HepG2 (cell line): ENCODE measurements at regions not wholly inside any gene's neighbourhood (a gene's known extent, or its start where the extent isn't known, plus 50 kb on each side); places are given as distances from the start of the nearest gene placed in this dataset.

Source experiments
- ATAC-seq: fragments of 200-7000 bp; cut with Tn5 transposase; 3 replicates; pipeline ENCODE4 v1.9.1; 2020; ENCODE audit warnings: mild to moderate bottlenecking, moderate library complexity
- BruUV-seq: library from RNA; stranded (reverse); fragments of 400-500 nt; replicated peaks from 2 replicates; lab custom pipeline; 2021; lab: Mats Ljungman, UMichigan
- CTCF ChIA-PET: fragments of 300-600 bp; formaldehyde crosslinking; extraction: SDS; loops from one replicate; lab custom pipeline; 2021; ENCODE audit warnings: low total read pairs, inconsistent platforms, low intra/inter-chr PET ratio; lab: Yijun Ruan, JAX
- POLR2A ChIA-PET: fragments of 350-600 bp; sonication (Branson Sonifier 250); formaldehyde crosslinking; loops from one replicate; lab custom pipeline; 2020; ENCODE audit warnings: antibody characterized with exemption, inconsistent platforms; lab: Yijun Ruan, JAX
- DNase-seq: peaks from one replicate; pipeline ENCODE4 v3.0.0-alpha.2; 2015; ENCODE audit warnings: low spot score
- FAIRE-seq: peaks from 3 replicates; lab custom pipeline; 2011; peaks lifted over from hg19 to GRCh38; lab: Jason Lieb, UNC
- H2AFZ ChIP-seq: one replicate; pipeline ENCODE4 v1.6.1; 2011; ENCODE audit warnings: low read length, inconsistent platforms
- H3K27ac ChIP-seq: fragments of 300-600 bp; 3 replicates; pipeline ENCODE4 v1.8.0; 2011; ENCODE audit warnings: mixed run types, mild to moderate bottlenecking, mixed read lengths, low read length, inconsistent platforms; ENCODE audit not compliant: insufficient read depth; ENCODE audit errors: extremely low read length
- H3K27me3 ChIP-seq, 2 experiments: fragments of 200-600 bp in 1 of 2; 2 replicates in 1 of 2; 3 replicates in 1 of 2; pipeline versions ENCODE4 v1.6.0 to v1.8.0; 2011; ENCODE audit warnings: low read length in 2 of 2, mild to moderate bottlenecking in 2 of 2, moderate library complexity in 2 of 2, inconsistent platforms in 1 of 2; ENCODE audit not compliant: insufficient read depth in 2 of 2, control insufficient read depth in 1 of 2
- H3K36me3 ChIP-seq, 2 experiments: fragments of 200-600 bp in 1 of 2; replicated peaks in 1 of 2; 2 replicates in 1 of 2; 3 replicates in 1 of 2; pipeline versions ENCODE4 v1.5.1 to v1.8.0; 2011; ENCODE audit warnings: low read length in 2 of 2, inconsistent platforms in 1 of 2; ENCODE audit not compliant: insufficient read depth in 2 of 2, control insufficient read depth in 1 of 2
- H3K4me1 ChIP-seq: 2 replicates; pipeline ENCODE4 v1.5.1; 2012; ENCODE audit warnings: low read length, inconsistent platforms; ENCODE audit not compliant: insufficient read depth
- H3K4me2 ChIP-seq: 2 replicates; pipeline ENCODE4 v1.6.0; 2011; ENCODE audit warnings: low read depth, low read length, inconsistent platforms
- H3K4me3 ChIP-seq, 3 experiments: fragments of 200-600 bp in 1 of 3; sonication (generic), shearing (Covaris generic) in 1 of 3; replicated peaks in 1 of 3; 2 replicates each; pipeline ENCODE4 v1.5.1; 2011 to 2016; ENCODE audit warnings: low read length in 3 of 3, inconsistent platforms in 2 of 3, low read depth in 2 of 3, mild to moderate bottlenecking in 2 of 3, control low read depth in 1 of 3, mixed read lengths in 1 of 3; ENCODE audit not compliant: insufficient read depth in 1 of 3
- H3K79me2 ChIP-seq: one replicate; pipeline ENCODE4 v1.6.1; 2011; ENCODE audit warnings: low read length, inconsistent platforms; ENCODE audit not compliant: insufficient read depth
- H3K9ac ChIP-seq: 2 replicates; pipeline ENCODE4 v1.6.0; 2011; ENCODE audit warnings: mild to moderate bottlenecking, low read depth, low read length, inconsistent platforms; ENCODE audit not compliant: insufficient read depth
- H3K9me3 ChIP-seq: 2 replicates; pipeline ENCODE4 v1.5.1; 2012; ENCODE audit warnings: mild to moderate bottlenecking, low read length
- H4K20me1 ChIP-seq: 2 replicates; pipeline ENCODE4 v1.6.0; 2011; ENCODE audit warnings: inconsistent platforms, mild to moderate bottlenecking, low read length, moderate library complexity; ENCODE audit not compliant: insufficient read depth
- EHMT2 ChIP-seq: fragments of 200-600 bp; sonication (generic); IDR thresholded peaks from 2 replicates; pipeline ENCODE4 v1.7.0; 2017; ENCODE audit warnings: antibody characterized with exemption, low read depth, low read length, borderline replicate concordance
- JUN ChIP-seq: sonication (generic); formaldehyde crosslinking; IDR thresholded peaks from 2 replicates; pipeline ENCODE4 v1.4.0; 2020; ENCODE audit warnings: mild to moderate bottlenecking, missing genetic modification reagents
- MLLT10 ChIP-seq: sonication (generic); formaldehyde crosslinking; IDR thresholded peaks from 2 replicates; pipeline ENCODE4 v1.4.0; 2020; ENCODE audit warnings: missing genetic modification reagents
- NFAT5 ChIP-seq: sonication (generic); formaldehyde crosslinking; IDR thresholded peaks from 2 replicates; pipeline ENCODE4 v1.4.0; 2020; ENCODE audit warnings: missing genetic modification reagents
- RFXANK ChIP-seq: IDR thresholded peaks from 2 replicates; pipeline ENCODE4 v1.6.1; 2016
- ZBED4 ChIP-seq: sonication (generic); formaldehyde crosslinking; IDR thresholded peaks from 2 replicates; pipeline ENCODE4 v1.4.0; 2020; ENCODE audit warnings: missing genetic modification reagents, borderline replicate concordance
- ZNF430 ChIP-seq: sonication (generic); formaldehyde crosslinking; IDR thresholded peaks from 2 replicates; pipeline ENCODE4 v1.9.0; 2021; ENCODE audit warnings: mild to moderate bottlenecking, missing genetic modification reagents
- ZNF431 ChIP-seq: sonication (generic); formaldehyde crosslinking; IDR thresholded peaks from 2 replicates; pipeline ENCODE4 v1.9.0; 2022; ENCODE audit warnings: missing genetic modification reagents, low read depth, mild to moderate bottlenecking, borderline replicate concordance
- ZNF792 ChIP-seq: IDR thresholded peaks from 2 replicates; pipeline ENCODE4 v1.6.1; 2016
- WGBS: methylation state at CpG from one replicate; pipeline ENCODE4 v1.1.6; 2017; ENCODE audit warnings: low lambda C conversion rate; 5-methylcytosine and 5-hydroxymethylcytosine counted together
- in situ Hi-C: cut with HindIII; loops from 2 replicates; pipeline ENCODE4 v1.10.0; 2017; ENCODE audit warnings: low pct_unique_long_range_greater_than_20kb; ENCODE audit not compliant: extremely low pct_ligation_motif_present
- intact Hi-C: fragments of 100-400 bp; cut with micrococcal nuclease; formaldehyde crosslinking; loops from one replicate; pipeline ENCODE4 v1.10.0; 2022; ENCODE audit not compliant: unreplicated experiment

- BruUV-seq: no TSS peak
- no peaks in the 10 kb centered on the region for H4K20me1 ChIP-seq
- CTCF ChIA-PET: no interaction called here
- H3K27me3 ChIP-seq: peaks cover 0 to 16% of the 10 kb centered on the region in 2 experiments; a peak in 2 of 5 replicates
- no peak overlapping the region for H3K4me3 ChIP-seq
- WGBS: 52% methylated on average over 7 of the region's 7 CpGs
- ATAC-seq (no peak), DNase-seq (no peak), FAIRE-seq (no peak)
- TF ChIP-seq EHMT2 (0 out of 2 replicates have a peak, but pooled peaks have one; percentile 2), JUN (CRISPR knock-in tag) (no peak)
- H3K4me1 ChIP-seq: no peaks in the 10 kb centered on the region
- intact Hi-C loops (no loop called here), in situ Hi-C loops (no loop called here)
- POLR2A ChIA-PET: no interaction called here
- H3K9me3 ChIP-seq: no peaks in the 10 kb centered on the region
- H3K79me2 ChIP-seq: no peaks in the 10 kb centered on the region
- no peak overlapping the region for H2AFZ ChIP-seq
- H3K9ac ChIP-seq: no peak overlapping the region
- no peak overlapping the region for H3K27ac ChIP-seq
- H3K36me3 ChIP-seq: no peaks in the 10 kb centered on the region
- H3K4me2 ChIP-seq: no peak overlapping the region
These were observed 83.3 kb downstream of the CPZ start for GRCh38 chr4:8675906-8676305.

- Histone ChIP-seq H3K27me3 (peaks cover 0 to 13% of the 10 kb centered on the region in 2 experiments; a peak in 2 of 5 replicates), H3K9ac (no peak overlapping the region), H3K27ac (no peak overlapping the region), H3K79me2 (no peaks in the 10 kb centered on the region), H2AFZ (no peak overlapping the region), H3K4me1 (no peaks in the 10 kb centered on the region), H3K36me3 (no peaks in the 10 kb centered on the region), H3K4me2 (no peak overlapping the region), H4K20me1 (no peaks in the 10 kb centered on the region), H3K9me3 (no peaks in the 10 kb centered on the region), H3K4me3 (no peak overlapping the region)
- intact Hi-C loops: no loop called here
- in situ Hi-C loops: no loop called here
- ChIA-PET POLR2A (no interaction called here), CTCF (no interaction called here)
- BruUV-seq: no TSS peak
- FAIRE-seq (no peak), ATAC-seq (peak; percentile 91), DNase-seq (peak; percentile 9)
- WGBS: 64% methylated on average over 5 of the region's 10 CpGs
- TF ChIP-seq ZNF430 (0 out of 2 replicates have a peak, but pooled peaks have one; percentile 36), ZNF431 (CRISPR knock-in tag) (peak; percentile 45; the same call in 1 of the 2 replicates), NFAT5 (CRISPR knock-in tag) (0 out of 2 replicates have a peak, but pooled peaks have one; percentile 26), ZBED4 (CRISPR knock-in tag) (0 out of 2 replicates have a peak, but pooled peaks have one; percentile 27), MLLT10 (CRISPR knock-in tag) (no peak), RFXANK (CRISPR knock-in tag) (no peak), ZNF792 (CRISPR knock-in tag) (0 out of 2 replicates have a peak, but pooled peaks have one; percentile 18)
These were observed 82.8 kb downstream of the CPZ start for GRCh38 chr4:8675383-8675782.
